ENCODE measurements at regions not wholly inside any gene's neighbourhood (a gene's known extent, or its start where the extent isn't known, plus 50 kb on each side); places are given as distances from the start of the nearest gene placed in this dataset.

DNA sequence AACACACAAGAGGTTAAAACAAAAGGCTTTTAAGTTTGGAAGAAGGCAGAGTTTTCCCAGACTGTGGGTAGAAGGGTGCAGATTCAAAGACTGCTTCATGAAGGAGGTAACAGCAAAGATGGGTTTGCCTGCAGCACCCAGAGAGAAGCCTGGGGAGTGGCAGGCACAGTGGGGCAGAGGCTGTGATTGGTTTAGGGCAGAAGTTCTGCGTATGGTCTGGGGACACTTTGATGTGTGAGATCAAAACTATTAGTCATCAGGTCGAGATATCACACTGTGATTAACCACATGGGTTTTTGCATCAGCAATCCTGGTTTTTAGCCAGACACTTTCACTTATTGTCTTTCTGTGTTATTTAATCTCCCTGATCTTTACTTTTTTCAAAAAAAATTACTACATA is 188.8 kb upstream of the GLRA1 start:
- TF ChIP-seq NRF1 (conservative IDR thresholded peaks at IDR 0.05; ENCODE audit: low read depth, low read length) (no peak), POLR2A (IDR thresholded peaks at IDR 0.05; ENCODE audit: low read depth, low read length) (no peak), FOXK2 (IDR thresholded peaks at IDR 0.05) (no peak), MYC (IDR thresholded peaks at IDR 0.05; ENCODE audit: insufficient read depth, insufficient read length, insufficient replicate concordance, low read length, severe bottlenecking) (no peak), HDAC2 (IDR thresholded peaks at IDR 0.05) (no peak), TBL1XR1 (IDR thresholded peaks at IDR 0.05; ENCODE audit: low read depth, low read length) (no peak), SREBF2 (IDR thresholded peaks at IDR 0.05; ENCODE audit: low read length) (no peak), CTCF (IDR thresholded peaks at IDR 0.05 in 2 of 3, conservative IDR thresholded peaks at IDR 0.05 in 1 of 3; ENCODE audit: control insufficient read depth in 2 of 3, extremely low read depth in 1 of 3, insufficient read depth in 1 of 3, low read depth in 3 of 3, low read length in 3 of 3) (no peak), EP300 (IDR thresholded peaks at IDR 0.05; ENCODE audit: borderline replicate concordance in 1 of 2, control insufficient read depth in 1 of 2, low read depth in 2 of 2, low read length in 2 of 2) (no peak), CEBPB (IDR thresholded peaks at IDR 0.05; ENCODE audit: borderline replicate concordance in 1 of 2, low read depth in 2 of 2, low read length in 2 of 2) (no peak), TCF3 (IDR thresholded peaks at IDR 0.05; ENCODE audit: borderline replicate concordance, insufficient read depth, low read depth, low read length) (no peak), USF2 (IDR thresholded peaks at IDR 0.05; ENCODE audit: borderline replicate concordance, low read depth, low read length) (no peak), ZZZ3 (IDR thresholded peaks at IDR 0.05; ENCODE audit: control insufficient read depth, insufficient read length, low read depth) (no peak)
- TF ChIP-seq, protein P1, sequence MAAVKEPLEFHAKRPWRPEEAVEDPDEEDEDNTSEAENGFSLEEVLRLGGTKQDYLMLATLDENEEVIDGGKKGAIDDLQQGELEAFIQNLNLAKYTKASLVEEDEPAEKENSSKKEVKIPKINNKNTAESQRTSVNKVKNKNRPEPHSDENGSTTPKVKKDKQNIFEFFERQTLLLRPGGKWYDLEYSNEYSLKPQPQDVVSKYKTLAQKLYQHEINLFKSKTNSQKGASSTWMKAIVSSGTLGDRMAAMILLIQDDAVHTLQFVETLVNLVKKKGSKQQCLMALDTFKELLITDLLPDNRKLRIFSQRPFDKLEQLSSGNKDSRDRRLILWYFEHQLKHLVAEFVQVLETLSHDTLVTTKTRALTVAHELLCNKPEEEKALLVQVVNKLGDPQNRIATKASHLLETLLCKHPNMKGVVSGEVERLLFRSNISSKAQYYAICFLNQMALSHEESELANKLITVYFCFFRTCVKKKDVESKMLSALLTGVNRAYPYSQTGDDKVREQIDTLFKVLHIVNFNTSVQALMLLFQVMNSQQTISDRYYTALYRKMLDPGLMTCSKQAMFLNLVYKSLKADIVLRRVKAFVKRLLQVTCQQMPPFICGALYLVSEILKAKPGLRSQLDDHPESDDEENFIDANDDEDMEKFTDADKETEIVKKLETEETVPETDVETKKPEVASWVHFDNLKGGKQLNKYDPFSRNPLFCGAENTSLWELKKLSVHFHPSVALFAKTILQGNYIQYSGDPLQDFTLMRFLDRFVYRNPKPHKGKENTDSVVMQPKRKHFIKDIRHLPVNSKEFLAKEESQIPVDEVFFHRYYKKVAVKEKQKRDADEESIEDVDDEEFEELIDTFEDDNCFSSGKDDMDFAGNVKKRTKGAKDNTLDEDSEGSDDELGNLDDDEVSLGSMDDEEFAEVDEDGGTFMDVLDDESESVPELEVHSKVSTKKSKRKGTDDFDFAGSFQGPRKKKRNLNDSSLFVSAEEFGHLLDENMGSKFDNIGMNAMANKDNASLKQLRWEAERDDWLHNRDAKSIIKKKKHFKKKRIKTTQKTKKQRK (IDR thresholded peaks at IDR 0.05; ENCODE audit: low read depth, low read length): no peak
